ENCODE measurements at regions not wholly inside any gene's neighbourhood (a gene's known extent, or its start where the extent isn't known, plus 50 kb on each side); places are given as distances from the start of the nearest gene placed in this dataset.
A peak's percentile ranks its signal among the peaks of the same experiment; 100 is the strongest.

DNA sequence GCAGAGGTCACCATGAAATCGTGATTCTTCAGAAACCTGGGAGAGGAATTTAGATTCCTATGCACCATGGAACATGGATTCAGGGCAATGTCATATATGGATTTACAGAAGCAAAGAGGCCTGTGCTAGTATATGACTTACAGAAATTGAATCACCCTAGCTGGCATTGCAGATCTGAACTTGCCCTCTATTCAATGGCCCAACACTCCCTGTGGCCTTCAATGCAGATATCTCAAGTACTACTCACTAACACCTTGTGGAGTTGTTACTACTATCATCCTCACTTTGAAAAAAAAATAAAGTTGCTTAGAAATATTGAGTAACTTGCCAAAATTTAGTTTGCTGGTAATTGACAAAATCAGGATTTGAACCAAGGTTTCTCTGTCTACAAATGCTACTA lies 305.4 kb upstream of the SLITRK1 start:
- Histone ChIP-seq H3K27me3 (replicated peaks; ENCODE audit: insufficient read depth) (no peaks in the 10 kb centered on the region), H3K4me1 (ENCODE audit: control insufficient read depth in 1 of 2, low read depth in 2 of 2) (no peaks in the 10 kb centered on the region), H3K9me3 (no peaks in the 10 kb centered on the region), H3K36me3 (no peaks in the 10 kb centered on the region), H3K27ac (no peak overlapping the region), H3K4me3 (no peak overlapping the region)
- DNase-seq (ENCODE audit: low spot score) (no peak), ATAC-seq (ENCODE audit: insufficient number of reproducible peaks, low FRiP score, low read depth) (no peak)
- TF ChIP-seq, protein P1, sequence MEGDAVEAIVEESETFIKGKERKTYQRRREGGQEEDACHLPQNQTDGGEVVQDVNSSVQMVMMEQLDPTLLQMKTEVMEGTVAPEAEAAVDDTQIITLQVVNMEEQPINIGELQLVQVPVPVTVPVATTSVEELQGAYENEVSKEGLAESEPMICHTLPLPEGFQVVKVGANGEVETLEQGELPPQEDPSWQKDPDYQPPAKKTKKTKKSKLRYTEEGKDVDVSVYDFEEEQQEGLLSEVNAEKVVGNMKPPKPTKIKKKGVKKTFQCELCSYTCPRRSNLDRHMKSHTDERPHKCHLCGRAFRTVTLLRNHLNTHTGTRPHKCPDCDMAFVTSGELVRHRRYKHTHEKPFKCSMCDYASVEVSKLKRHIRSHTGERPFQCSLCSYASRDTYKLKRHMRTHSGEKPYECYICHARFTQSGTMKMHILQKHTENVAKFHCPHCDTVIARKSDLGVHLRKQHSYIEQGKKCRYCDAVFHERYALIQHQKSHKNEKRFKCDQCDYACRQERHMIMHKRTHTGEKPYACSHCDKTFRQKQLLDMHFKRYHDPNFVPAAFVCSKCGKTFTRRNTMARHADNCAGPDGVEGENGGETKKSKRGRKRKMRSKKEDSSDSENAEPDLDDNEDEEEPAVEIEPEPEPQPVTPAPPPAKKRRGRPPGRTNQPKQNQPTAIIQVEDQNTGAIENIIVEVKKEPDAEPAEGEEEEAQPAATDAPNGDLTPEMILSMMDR (IDR thresholded peaks at IDR 0.05) = no peak

DNA sequence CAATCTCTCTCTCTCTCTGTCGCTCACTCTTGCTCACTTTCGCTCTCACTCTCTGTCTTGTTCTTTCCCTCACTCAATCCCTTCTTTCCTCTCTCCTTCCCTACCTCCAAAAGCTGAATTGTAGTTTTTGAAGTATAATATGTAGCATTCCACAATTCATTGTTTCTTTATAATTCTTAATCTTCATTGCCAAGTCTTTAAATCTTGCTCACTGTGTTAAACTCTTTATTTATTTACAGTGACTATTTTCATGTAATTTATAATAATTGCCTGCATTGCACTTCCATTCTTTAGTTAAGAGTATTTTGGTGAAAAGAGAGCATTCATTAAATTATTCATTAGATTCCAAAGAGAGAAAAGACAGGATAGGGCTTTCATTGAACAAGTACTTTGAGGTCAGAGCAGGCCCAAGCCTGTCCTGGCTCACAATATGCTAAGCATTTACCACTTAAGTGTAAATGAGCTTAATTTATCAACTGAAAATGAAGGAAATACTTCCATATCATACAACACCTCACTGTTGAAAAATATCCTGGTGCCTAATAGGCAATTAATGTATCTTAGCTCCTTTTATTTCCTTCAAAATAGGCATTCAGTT lies 257.4 kb upstream of the SLITRK1 start:
- no peaks in the 10 kb centered on the region for H3K4me1 ChIP-seq (ENCODE audit: control insufficient read depth in 1 of 2, low read depth in 2 of 2)
- no peak overlapping the region for H3K27ac ChIP-seq
- H3K27me3 ChIP-seq (replicated peaks; ENCODE audit: insufficient read depth) = no peaks in the 10 kb centered on the region
- DNase-seq (ENCODE audit: low spot score) (no peak), ATAC-seq (ENCODE audit: insufficient number of reproducible peaks, low FRiP score, low read depth) (no peak)
- no peaks in the 10 kb centered on the region for H3K9me3 ChIP-seq
- TF ChIP-seq, protein P1 (IDR thresholded peaks at IDR 0.05) = no peak
- no peak overlapping the region for H3K4me3 ChIP-seq
- no peaks in the 10 kb centered on the region for H3K36me3 ChIP-seq

DNA sequence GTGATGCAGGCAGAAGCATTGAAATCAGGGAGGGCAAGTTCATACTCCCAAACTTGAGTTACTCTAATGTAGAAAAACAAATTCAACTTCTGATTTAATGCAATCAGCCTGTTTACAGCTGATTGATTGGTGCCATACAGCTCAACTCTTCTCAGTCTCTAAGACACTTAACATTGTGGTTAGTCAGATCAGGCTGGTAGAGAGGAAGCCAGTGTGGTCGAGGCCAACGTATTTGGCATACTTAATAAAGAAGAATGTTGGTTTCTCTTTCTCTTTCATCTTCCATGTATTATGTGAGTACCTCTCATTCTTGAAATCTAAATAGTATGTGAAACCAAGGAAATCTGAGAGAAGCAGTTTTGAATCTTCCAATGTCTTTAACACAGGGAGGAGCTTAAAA lies 255.0 kb upstream of the SLITRK1 start:
- H3K9me3 ChIP-seq = no peaks in the 10 kb centered on the region
- H3K27ac ChIP-seq = no peak overlapping the region
- no peaks in the 10 kb centered on the region for H3K27me3 ChIP-seq (replicated peaks; ENCODE audit: insufficient read depth)
- ATAC-seq (ENCODE audit: insufficient number of reproducible peaks, low FRiP score, low read depth) (no peak), DNase-seq (ENCODE audit: low spot score) (no peak)
- H3K4me1 ChIP-seq (ENCODE audit: control insufficient read depth in 1 of 2, low read depth in 2 of 2) = no peaks in the 10 kb centered on the region
- TF ChIP-seq, protein P1 (IDR thresholded peaks at IDR 0.05) = no peak
- H3K4me3 ChIP-seq = peak overlapping the region; percentile 4
- no peaks in the 10 kb centered on the region for H3K36me3 ChIP-seq

DNA sequence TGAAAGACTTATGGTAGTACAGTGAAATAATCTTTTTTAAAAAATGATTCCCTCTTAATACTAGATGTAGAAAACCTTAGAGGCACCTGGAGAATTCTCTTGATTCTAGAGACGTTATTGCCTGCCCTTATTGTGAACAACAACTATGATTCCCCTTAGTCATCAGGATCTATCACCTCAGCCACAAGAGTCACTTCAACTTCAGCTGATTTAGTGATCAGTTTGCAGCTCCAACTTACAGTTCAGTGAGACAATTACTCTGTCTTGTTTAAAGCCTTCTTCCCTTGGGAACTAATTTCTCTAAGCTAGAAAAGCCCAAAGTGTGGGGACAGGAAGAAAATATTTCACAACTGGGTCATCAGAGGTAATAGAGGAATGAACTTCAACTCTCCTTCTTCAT lies 254.3 kb upstream of the SLITRK1 start:
- no peaks in the 10 kb centered on the region for H3K4me1 ChIP-seq (ENCODE audit: control insufficient read depth in 1 of 2, low read depth in 2 of 2)
- ATAC-seq (ENCODE audit: insufficient number of reproducible peaks, low FRiP score, low read depth) (no peak), DNase-seq (ENCODE audit: low spot score) (no peak)
- no peak overlapping the region for H3K27ac ChIP-seq
- TF ChIP-seq, protein P1 (IDR thresholded peaks at IDR 0.05) = no peak
- no peaks in the 10 kb centered on the region for H3K36me3 ChIP-seq
- H3K9me3 ChIP-seq = no peaks in the 10 kb centered on the region
- H3K27me3 ChIP-seq (replicated peaks; ENCODE audit: insufficient read depth) = no peaks in the 10 kb centered on the region
- H3K4me3 ChIP-seq = no peak overlapping the region

DNA sequence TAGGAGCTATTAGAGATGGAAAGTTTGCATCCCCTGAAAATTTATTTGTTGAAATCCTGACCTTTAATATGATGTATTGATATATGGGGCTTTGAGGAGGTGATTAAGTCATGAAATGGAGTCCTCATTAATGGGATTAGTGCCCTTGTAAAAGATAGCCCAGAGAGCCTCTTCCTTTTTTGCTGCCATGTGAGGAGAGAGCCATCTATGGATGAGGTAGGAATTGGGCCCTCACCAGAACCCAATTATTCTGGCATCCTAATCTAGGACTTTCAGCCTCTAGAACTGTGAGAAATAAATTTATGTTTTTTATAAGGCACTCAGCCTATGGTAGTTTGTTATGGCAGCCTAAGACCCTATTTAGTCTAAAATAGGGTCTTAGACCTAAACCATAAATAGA lies 250.2 kb upstream of the SLITRK1 start:
- ATAC-seq (ENCODE audit: insufficient number of reproducible peaks, low FRiP score, low read depth) (no peak), DNase-seq (ENCODE audit: low spot score) (no peak)
- H3K4me1 ChIP-seq (ENCODE audit: control insufficient read depth in 1 of 2, low read depth in 2 of 2) = no peaks in the 10 kb centered on the region
- H3K36me3 ChIP-seq = no peaks in the 10 kb centered on the region
- H3K9me3 ChIP-seq = no peaks in the 10 kb centered on the region
- TF ChIP-seq, protein P1 (IDR thresholded peaks at IDR 0.05) = no peak
- H3K27ac ChIP-seq = no peak overlapping the region
- no peaks in the 10 kb centered on the region for H3K27me3 ChIP-seq (replicated peaks; ENCODE audit: insufficient read depth)
- H3K4me3 ChIP-seq = no peak overlapping the region
